GM21367 (cell line): ENCODE measurements at regions not wholly inside any gene's neighbourhood (a gene's known extent, or its start where the extent isn't known, plus 50 kb on each side); places are given as distances from the start of the nearest gene placed in this dataset.

Experiments used
- ATAC-seq: cut with Tn5 transposase; IDR thresholded peaks from one replicate; pipeline ENCODE4 v1.9.1; 2021; ENCODE audit not compliant: unreplicated experiment

DNA sequence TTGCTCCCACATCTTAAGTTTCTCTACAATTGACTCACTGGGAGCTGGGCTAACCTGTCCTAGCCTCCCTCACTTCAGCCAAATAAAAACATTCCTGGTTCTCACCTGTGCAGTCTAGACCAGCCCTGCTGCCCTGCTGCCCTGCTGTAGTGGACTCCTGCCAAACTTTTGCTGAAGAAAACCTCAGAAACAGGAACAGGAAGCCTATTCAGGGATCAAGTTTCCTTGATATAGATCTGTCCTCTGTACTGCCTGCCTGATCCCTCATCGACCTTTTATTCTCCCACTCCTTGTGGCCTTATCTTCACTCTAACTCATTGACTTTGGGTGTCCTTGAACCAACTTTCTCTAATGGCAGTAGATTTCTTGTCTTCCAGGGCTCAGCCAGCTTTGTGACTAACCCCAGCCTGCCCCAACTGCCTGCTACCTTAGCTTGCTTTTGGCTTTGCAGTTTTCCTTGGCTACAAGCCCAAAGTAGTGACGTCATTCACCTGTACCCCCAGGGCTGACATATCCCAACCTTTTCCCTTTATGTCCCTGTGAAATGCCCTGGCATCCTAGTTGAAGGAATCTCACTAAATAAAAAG is 234.8 kb downstream of the DUSP6 start:
- no peak for ATAC-seq

DNA sequence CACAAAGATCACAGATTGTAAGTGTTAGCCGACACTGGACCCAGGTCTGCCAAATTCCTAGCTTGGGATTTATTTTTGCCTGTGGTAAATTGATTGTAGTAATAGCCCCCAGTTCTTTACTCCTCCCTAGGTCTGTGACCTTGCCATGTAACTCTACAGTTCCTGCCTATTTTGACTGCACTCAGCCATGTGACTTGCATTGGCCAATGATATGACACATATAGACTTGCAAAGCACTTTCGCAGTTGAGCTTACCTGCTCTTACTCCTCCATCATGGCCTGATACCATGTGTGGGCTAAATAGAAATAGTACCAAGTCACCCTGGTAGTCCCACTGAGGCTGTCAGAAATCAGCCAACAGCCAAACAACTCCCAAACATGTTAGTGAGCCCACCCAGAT is 240.3 kb downstream of the DUSP6 start:
- no peak for ATAC-seq

DNA sequence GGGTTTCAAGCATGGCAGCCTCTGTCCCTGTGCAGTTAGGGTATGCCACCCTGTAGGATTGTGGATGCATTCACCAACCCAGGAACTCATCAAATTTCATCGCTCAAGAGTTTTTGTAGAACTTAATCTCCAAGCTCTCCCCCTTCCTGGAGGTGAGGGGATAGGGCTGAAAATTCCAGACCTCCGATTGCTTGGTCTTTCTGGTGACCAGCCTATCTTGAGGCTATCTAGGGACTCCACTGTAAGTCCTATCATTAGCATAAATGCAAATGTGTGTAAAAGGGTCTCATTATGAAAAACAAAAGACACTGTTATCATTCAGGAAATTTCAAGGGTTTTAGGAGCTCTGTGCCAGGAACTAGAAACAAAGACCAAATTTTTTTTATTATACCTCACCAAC is 244.0 kb downstream of the DUSP6 start:
- ATAC-seq = no peak

DNA sequence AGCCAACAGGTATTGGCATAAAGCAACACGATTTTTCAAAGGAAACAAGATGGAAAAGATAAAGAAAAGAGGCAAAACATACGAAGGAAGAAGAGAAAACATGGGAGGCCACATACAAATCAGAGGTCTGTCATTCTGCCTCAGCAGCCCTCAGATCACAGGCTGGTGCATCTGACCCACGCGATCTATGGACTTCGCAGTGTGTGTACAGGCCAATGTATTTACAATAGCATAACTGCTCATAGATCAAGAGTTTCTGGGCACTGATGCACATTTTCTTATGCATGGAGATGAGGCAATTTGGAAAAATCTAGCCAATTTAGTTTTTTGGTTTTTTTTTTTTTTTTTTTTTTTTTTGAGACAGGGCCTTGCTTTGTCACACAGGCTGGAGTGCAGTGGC is 245.4 kb downstream of the DUSP6 start:
- ATAC-seq = no peak

DNA sequence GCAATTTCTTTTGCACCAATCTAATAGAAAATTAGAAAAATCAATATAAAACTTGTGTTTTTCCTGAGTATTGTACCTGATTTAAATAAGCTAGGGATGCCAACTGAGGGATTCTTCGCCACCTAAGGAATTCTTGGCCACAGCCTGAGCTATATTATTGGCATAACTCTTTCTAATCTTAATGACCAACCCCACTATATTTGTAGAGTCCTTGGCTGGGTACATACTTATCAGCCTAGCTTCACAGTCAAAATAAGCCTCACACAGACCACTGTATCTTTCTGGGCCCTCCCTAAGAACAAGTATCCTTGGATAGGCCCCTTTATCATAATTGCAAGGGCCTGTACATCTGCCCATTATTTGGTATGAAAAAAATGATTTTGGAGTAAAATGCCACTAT is 247.1 kb downstream of the DUSP6 start:
- ATAC-seq = no peak

DNA sequence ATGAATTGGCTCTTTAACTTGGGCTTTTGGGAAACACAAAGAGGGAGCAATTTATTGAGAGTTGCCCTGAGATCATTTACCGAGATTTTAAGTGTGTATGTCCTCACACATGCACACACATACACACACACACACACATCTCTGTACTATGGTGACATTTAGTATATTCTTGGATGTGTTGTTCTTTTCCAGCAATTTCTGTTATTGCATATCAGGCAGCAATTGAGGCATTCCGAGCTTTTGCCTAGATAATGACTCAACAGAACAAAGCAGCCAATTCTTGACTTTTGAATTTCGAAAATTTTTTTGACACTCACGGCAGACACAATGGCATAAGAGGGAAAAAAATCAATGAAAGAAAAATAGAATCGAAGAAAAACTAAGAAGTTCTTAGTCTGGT is 248.5 kb downstream of the DUSP6 start:
- ATAC-seq = no peak

DNA sequence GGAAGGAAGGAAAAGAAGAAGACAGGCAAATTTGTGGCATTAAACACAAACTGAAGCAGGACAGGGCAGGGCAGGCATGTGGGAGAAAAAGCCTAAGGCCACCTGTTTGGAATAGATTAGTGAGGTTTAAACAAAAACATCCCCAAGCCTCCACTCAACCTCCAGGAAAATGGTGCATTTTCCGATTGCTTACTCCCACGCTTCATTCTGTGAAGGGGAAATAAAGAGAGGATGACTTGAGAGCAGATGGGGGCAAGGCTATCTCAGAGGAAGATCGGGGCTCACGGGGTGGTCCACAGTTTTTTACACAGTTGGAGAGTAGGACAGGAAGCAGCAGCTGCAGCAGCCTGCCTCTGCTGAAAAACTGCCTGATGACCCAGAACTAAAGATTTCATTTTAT is 250.9 kb downstream of the DUSP6 start:
- no peak for ATAC-seq

DNA sequence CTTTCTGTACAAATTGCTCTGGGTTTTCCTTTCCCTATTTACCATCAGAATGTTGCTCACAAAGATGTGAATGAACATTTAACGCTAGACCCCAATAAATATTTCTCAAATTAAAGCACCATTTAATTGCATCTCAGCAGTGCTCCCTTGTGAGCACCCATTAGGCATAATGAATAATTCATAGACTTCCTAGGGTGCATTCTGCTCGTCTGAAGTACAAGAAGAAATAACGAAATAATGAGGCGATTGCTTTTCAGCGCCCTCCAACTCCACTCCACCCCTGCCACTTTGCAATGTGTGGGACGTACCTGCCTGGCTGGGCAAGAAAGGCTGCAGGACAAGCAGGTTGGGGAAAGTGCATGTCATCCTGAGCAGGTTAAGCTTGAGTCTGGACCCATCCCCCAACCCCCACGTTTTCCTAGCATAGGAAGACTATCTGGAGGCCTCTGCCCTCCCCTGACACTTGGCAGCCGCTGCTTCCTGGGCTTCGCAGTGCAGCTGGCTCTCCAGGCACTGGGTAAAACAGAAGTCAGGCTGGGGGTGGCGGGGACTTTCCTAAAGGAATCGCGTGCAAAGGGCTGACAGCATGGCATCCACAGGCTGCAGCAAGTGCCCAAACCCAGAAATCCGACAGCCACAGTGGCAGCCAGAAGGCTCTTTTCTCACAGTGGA is 253.7 kb downstream of the DUSP6 start:
- no peak for ATAC-seq

DNA sequence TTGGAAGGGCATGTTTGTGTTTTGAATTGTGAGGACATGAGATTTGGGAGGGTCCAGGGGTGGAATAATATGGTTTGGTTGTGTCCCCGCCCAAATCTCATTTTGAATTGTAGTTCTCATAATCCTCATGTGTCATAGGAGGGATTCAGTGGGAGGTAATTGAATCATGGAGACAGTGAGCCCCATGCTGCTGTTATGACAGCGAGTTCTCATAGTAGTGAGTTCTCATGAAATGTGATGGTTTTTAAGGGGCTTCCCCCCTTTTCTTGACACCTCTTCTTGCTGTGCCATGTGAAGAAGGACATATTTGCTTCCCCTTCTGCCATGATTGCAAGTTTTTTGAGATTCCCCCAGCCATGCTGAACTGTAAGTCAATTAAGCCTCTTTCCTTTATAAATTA is 260.0 kb downstream of the DUSP6 start:
- no peak for ATAC-seq

DNA sequence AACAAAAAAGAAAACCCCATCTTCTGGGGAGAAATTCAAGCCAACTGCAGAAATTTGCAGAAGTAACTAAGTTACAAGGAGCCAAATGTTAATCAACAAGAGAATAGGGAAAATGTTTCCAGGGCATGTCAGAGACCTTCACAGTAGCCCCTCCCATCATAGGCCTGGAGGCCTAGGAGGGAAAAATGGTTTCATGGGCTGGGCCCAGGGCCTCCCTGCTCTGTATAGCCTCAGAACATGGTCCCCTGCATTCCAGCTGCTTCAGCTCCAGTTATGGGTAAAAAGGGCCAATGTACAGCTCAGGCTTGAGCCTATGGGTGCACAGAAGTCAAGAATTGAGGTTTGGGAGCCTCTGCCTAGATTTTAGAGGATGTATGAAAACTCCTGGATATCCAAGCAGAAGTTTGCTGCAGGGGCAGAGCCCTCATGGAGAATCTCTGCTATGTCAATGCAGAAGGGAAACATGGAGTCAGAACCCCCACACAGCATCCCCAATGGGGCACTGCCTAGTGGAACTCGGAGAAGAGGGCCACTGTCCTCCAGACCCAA is 260.9 kb downstream of the DUSP6 start:
- no peak for ATAC-seq

DNA sequence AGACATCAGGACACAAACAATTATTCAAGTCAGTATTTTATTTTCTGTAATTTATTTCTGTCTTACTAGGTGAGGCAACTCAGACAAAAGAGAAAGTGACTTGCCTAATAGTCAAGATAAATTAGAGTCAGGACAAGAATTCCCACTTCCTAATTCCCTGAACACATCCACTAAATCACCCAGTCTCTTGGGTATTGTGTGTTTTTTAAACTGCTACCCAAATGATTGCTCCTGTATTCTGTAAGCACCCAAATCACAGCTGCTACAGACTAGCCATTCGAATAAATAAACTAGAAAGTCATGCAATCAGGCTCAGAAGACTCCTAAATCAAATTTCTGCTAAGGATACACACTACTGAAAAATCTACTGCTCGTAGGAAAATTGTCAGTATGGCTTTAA is 263.0 kb downstream of the DUSP6 start:
- ATAC-seq = no peak

DNA sequence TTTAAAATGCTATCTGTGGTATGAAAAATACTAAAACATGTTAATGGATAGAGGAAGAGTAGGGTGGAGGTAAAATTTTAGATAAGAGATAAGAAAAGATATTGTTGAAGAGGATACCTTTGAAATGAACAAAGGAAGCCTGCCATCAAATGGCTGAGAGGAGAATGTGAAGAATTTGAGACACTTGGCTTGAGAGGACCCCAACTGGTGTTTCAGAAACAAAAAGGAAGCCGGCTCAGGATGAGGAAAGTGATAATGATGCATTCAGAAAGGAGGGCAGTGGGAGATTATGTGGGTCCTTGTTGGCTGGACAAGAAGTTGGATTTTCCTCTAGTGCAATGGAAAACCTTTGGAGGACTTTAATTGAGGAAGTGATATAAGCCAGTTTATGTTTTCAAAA is 264.4 kb downstream of the DUSP6 start:
- ATAC-seq = no peak

DNA sequence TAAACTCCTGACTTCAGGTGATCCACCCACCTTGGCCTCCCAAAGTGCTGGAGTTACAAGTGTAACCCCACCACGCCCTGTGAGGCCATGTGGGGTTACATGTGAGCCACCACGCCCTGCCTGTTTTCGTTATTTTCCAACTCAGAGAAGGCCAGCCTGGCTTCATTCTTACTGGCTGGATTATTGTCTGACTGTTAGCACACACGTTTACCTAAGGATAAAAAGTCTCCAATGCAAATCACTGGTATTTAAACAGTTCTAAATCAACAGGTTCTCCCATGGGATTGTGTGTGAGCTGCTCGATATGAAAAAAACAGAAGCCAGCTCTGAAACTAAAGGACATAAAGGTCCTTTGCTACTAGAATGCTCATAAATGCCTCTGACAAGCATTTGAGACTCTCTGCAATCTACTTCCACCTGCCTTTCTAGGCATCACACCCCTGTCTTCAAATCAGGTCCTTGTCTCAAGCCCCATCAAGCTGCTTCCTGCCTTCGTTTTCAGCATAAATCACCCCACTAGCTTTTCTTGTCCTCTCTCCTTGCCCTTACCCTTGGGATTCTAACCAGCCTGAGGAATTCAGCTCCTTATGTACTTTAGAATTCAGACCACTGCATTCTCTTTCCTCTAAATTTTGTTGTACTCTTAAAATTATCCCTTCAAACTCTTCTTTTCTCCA is 265.0 kb downstream of the DUSP6 start:
- no peak for ATAC-seq

DNA sequence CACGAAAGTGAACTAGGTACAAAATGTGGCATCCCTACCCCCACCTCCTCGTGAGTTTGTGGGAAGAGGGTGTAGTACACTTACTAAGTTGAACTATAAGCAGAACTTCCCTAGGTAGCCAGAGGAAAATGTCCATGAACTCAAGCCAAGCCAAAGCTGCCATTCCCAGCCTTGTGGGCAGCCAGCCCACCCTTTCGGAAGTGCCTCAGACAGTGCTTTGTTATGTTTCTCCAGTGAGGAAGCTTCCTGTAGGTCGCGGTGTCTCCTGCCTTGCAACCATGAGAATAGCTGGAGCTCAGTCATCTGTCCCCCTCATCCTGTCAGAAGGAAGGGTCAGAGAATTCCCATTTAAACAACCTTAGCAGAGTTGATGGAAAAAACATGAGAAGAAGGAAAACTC is 266.9 kb downstream of the DUSP6 start:
- ATAC-seq = no peak

DNA sequence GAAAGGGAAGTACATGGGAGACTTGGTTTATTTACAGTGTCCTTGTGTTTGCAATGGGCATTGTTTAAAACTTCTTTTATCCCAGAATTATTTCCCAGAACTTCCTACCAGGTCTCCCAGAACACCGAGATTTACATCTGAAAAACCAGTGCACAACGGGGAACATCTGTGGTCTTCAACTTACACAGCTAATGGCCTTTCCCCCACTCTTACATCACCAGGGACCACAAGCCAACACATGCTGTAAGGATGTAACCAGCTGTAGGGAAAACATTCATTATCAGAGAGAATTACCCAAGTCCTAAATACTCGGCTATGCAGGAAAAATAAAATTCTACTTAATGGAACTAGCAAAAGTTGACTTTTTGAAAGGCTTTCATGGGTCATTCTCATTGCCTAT is 267.6 kb downstream of the DUSP6 start:
- no peak for ATAC-seq

DNA sequence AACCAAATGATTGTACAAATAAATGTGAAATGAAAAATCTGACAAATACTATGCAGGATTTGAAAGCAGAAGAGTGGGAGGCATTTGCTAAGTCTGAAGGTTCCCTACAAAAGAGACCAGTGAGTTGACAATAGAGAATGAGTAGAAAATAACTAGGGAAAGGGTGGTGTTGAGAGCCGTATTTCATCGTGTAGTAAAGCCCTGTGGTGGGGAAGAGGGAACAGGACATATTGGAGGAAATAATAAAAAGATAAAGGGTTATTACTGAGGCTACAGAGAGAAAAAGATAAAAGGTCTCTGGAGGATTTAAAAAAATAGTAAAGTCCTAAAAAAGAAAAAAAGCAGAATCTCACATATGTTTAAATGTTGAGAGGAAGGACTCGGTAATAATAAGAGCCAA is 268.8 kb downstream of the DUSP6 start:
- ATAC-seq = no peak

DNA sequence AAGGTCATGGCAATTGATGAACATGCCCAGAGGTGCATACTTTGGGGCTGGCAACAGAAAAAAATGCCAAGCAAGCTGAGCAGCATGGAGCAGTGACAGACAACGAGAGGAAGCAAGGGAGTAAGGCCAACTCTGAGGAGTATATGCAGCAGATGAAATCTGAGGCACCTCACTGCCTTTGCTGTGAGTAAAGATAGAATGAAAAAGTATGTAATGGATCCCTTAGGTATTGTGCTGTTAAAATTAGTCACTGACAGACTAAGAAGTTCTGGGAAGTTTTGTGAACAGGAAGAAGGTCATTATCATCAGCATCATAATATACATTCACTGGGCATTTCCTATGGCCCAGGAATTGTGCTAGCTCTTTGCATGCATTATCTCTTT is 269.9 kb downstream of the DUSP6 start:
- no peak for ATAC-seq

DNA sequence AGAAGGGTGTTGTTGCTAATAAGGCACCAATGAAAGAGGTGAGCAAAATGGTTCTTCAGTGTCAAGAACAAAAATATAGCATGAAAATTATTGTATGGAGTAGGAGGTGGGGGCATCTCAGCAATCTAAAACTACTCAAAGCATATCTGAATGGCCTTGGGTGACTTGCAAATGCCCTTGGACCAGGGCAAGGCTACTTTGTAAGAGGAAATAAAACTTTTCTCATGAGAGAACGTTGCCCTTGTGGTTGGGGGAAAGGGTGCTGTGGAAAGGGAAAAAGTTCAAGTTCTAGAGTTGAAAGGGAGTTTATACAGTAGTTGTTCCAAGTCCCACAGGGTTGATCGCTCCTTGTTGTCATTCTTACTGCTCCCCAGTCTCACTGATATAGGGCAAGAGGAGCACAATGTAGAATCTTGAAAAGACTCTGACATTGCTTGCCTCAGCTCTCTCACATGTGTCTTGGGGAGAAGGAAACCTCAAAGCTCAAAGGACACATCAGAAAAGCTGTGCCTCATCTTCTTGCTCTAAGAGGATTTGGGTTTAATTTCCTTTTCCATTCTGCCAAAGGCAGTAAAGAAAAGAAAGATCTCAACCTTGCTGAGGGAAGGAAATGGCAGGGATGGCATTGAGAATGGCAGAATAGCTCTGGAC is 270.5 kb downstream of the DUSP6 start:
- no peak for ATAC-seq

DNA sequence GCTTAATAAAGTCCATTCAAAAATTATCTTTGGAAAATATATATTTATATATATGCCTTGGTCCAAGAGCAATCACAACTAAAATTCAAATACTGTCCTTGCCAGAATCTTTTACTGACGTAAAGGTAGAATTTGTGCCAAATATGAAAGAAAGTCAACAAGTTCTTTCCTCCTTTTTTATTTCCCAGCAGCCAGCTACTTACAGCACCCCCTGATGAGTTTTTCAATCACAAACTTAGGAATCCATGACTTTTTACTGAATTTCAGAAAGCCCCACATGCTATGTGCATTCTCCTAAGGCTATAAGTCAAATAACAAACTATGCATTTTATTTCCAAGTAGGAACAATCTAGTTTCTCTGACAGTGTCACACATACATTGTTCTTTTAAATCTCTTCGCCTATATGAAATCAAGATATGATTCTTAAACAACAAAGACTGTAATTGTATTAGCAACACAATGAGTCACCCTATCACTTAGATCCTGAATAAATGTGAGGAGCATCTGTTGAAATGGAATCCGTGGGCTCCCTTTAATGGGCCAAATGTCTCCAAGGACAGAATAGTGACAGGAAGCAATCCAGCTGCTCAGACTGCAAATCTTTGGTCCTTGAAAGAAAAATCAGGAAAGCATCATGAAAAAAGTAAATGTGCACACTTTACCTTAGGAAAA is 271.4 kb downstream of the DUSP6 start:
- no peak for ATAC-seq

DNA sequence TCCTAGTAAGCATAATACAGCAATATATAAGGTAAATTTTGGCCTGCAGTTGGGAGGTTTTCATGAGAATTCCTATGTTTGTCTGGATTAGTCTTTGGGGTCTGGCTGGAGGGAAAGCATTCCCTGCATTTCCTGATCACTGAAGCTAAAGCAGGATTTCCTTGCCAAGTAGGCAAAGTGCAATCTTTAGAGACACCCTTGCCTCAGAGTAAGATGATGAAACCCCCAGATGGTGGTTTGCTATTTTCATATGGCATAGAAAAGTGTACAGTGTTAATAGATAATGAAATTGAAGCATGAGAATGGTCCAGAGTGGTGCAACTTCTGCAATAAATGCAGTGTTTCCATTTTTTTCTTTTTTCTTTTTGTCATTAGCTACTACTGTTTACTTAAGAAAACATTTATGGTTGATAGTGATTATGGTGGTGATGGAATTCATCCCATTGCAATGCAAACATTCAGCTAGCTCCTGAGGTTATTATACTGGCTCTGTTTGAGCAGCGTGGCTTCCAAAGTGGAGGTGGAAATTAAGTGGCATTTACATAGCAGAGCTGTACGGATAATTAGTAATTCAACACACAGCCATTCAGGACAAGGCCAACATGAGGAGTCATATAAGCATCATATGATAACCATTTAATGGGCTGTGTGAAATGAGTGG is 276.3 kb downstream of the DUSP6 start:
- no peak for ATAC-seq

DNA sequence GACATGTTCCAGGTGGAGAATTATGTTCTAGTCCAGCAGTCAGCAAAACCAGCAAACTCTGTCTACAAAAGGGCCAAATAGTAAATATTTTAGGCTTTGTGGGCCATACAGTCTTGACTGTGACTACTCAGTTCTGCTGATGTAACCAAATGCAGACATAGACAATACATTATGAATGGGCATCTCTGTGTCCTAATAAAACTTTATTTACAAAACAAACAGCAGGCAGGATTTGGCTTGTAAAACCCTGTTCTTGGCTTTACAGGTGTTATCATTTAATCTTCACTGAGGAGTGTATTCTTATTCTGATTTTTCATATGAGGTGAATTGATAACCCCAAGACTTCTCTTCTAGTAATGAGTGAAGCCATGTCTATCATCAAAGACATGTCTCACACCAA is 278.6 kb downstream of the DUSP6 start:
- ATAC-seq = no peak
